ENCODE measurements at regions not wholly inside any gene's neighbourhood (a gene's known extent, or its start where the extent isn't known, plus 50 kb on each side); places are given as distances from the start of the nearest gene placed in this dataset.

DNA sequence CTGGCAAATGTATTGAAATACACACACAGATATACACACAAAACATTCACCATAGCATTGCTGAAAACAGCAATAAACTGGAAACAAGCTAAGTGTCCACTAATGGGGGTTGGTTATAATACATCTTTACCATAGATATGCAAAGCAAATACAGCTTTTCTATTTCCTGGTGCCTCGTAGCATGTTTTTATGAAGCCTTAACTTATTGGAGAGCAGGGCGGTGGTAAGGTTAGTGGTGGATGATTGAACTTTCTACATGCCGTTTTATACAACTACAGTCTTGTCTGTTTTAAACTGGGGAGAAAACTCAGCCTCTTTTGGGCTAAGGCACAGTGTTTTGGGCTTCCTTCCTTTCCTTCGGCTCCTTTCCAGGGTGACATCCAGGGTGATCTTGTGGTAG lies 104.5 kb downstream of the NR2F2 start:
- TF ChIP-seq, protein P1, sequence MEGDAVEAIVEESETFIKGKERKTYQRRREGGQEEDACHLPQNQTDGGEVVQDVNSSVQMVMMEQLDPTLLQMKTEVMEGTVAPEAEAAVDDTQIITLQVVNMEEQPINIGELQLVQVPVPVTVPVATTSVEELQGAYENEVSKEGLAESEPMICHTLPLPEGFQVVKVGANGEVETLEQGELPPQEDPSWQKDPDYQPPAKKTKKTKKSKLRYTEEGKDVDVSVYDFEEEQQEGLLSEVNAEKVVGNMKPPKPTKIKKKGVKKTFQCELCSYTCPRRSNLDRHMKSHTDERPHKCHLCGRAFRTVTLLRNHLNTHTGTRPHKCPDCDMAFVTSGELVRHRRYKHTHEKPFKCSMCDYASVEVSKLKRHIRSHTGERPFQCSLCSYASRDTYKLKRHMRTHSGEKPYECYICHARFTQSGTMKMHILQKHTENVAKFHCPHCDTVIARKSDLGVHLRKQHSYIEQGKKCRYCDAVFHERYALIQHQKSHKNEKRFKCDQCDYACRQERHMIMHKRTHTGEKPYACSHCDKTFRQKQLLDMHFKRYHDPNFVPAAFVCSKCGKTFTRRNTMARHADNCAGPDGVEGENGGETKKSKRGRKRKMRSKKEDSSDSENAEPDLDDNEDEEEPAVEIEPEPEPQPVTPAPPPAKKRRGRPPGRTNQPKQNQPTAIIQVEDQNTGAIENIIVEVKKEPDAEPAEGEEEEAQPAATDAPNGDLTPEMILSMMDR (conservative IDR thresholded peaks at IDR 0.05 in 1 of 2, IDR thresholded peaks at IDR 0.05 in 1 of 2; ENCODE audit: low read depth in 1 of 2, low read length in 2 of 2), result no peak
- TF ChIP-seq EZH2 (IDR thresholded peaks at IDR 0.05; ENCODE audit: low read length, missing control alignments), result no peak

Measured in fibroblast of lung (primary cell).